PFSK-1 (cell line): ENCODE measurements at regions not wholly inside any gene's neighbourhood (a gene's known extent, or its start where the extent isn't known, plus 50 kb on each side); places are given as distances from the start of the nearest gene placed in this dataset.

Experiments
- FOXP2 ChIP-seq: optimal IDR thresholded peaks from 2 replicates; pipeline ENCODE3; 2011; ENCODE audit warnings: borderline replicate concordance, control low read depth, inconsistent platforms; ENCODE audit not compliant: insufficient read depth; ENCODE audit errors: extremely low read length, extremely low read depth
- POLR2AphosphoS5 ChIP-seq: IDR thresholded peaks from 2 replicates; pipeline ENCODE4 v1.6.1; 2012; ENCODE audit warnings: low read depth, mild to moderate bottlenecking, control low read depth, low read length, moderate library complexity
- REST ChIP-seq, 2 experiments: IDR thresholded peaks; 2 replicates each; pipeline versions ENCODE4 v1.6.1 to v1.8.0; 2011 to 2012; ENCODE audit warnings: low read depth in 2 of 2, low read length in 2 of 2, control low read depth in 1 of 2, inconsistent platforms in 1 of 2, mild to moderate bottlenecking in 1 of 2, moderate library complexity in 1 of 2; ENCODE audit not compliant: insufficient read depth in 1 of 2
- SIN3A ChIP-seq: IDR thresholded peaks from 2 replicates; pipeline ENCODE4 v1.6.1; 2012; ENCODE audit warnings: mild to moderate bottlenecking, low read length, moderate library complexity, borderline replicate concordance; ENCODE audit not compliant: insufficient read depth
- TAF1 ChIP-seq: IDR thresholded peaks from 2 replicates; pipeline ENCODE4 v1.6.1; 2012; ENCODE audit warnings: low read length, control low read depth, borderline replicate concordance; ENCODE audit not compliant: insufficient read depth

- TF ChIP-seq TAF1 (no peak), REST (IDR thresholded peaks at IDR 0.05; ENCODE audit: insufficient read depth in 1 of 2, low read depth in 2 of 2, low read length in 2 of 2) (no peak), POLR2AphosphoS5 (no peak), SIN3A (no peak), FOXP2 (no peak)
Observed at GRCh38 chr5:36422952-36423351, 121.2 kb upstream of the RANBP3L start.
